Breast epithelium (tissue), 4 donors: ENCODE measurements at regions not wholly inside any gene's neighbourhood (a gene's known extent, or its start where the extent isn't known, plus 50 kb on each side); places are given as distances from the start of the nearest gene placed in this dataset.

Source experiments
- DNase-seq, 2 donors: peaks; one replicate each; pipeline ENCODE4 v3.0.0-alpha.2; 2019; ENCODE audit warnings: low spot score in 2 of 2
- H3K27ac ChIP-seq, 2 donors: fragments of 200-600 bp; sonication (generic) in 1 of 2; one replicate each; pipeline ENCODE4 v1.5.1; 2016 to 2019; ENCODE audit warnings: mild to moderate bottlenecking in 1 of 2
- H3K27me3 ChIP-seq, 2 donors: fragments of 200-600 bp; sonication (generic) in 1 of 2; one replicate each; pipeline versions ENCODE4 v1.5.1 to v1.6.0; 2017 to 2019; ENCODE audit warnings: control low read depth in 1 of 2, mild to moderate bottlenecking in 1 of 2
- H3K36me3 ChIP-seq: fragments of 200-600 bp; one replicate; pipeline ENCODE4 v1.5.1; 2019
- H3K4me1 ChIP-seq, 2 donors: fragments of 200-600 bp; sonication (generic); one replicate each; pipeline ENCODE4 v1.5.1; 2016 to 2019; ENCODE audit warnings: control low read depth in 1 of 2
- H3K4me3 ChIP-seq, 3 donors: fragments of 200-600 bp; sonication (generic); 1 replicate in 2 of 3; 2 replicates in 1 of 3; pipeline ENCODE4 v1.5.1; 2016 to 2019; ENCODE audit warnings: mild to moderate bottlenecking in 3 of 3, moderate library complexity in 2 of 3
- H3K9me3 ChIP-seq, 2 donors: fragments of 200-600 bp; sonication (generic) in 1 of 2; one replicate each; pipeline ENCODE4 v1.5.1; 2016 to 2019; ENCODE audit warnings: control low read depth in 1 of 2
- CTCF ChIP-seq, 3 donors: fragments of 450-650 bp; IDR thresholded peaks; one replicate each; pipeline ENCODE4 v1.5.1; 2016 to 2017; ENCODE audit warnings: antibody characterized with exemption in 3 of 3, mild to moderate bottlenecking in 3 of 3, moderate library complexity in 3 of 3
- POLR2A ChIP-seq: fragments of 450-650 bp; IDR thresholded peaks from one replicate; pipeline ENCODE4 v1.6.1; 2016; ENCODE audit warnings: antibody characterized with exemption, mild to moderate bottlenecking, moderate library complexity
- POLR2AphosphoS5 ChIP-seq, 3 donors: sonication (generic); formaldehyde crosslinking; IDR thresholded peaks; one replicate each; pipeline ENCODE4 v1.6.1; 2017; ENCODE audit warnings: antibody characterized with exemption in 3 of 3
- intact Hi-C: fragments of 100-400 bp; cut with DNase I; formaldehyde crosslinking; loops from one replicate; pipeline ENCODE4 v1.15.1; 2023; ENCODE audit warnings: low total_unique reads

- TF ChIP-seq POLR2A (no peak), CTCF (IDR thresholded peaks at IDR 0.05) (no peak), POLR2AphosphoS5 (IDR thresholded peaks at IDR 0.05) (no peak)
- H3K27ac ChIP-seq: no peak overlapping the region
- H3K36me3 ChIP-seq: no peaks in the 10 kb centered on the region
- H3K9me3 ChIP-seq: no peaks in the 10 kb centered on the region
- no peaks in the 10 kb centered on the region for H3K4me1 ChIP-seq
- no peak for DNase-seq
- H3K27me3 ChIP-seq: no peaks in the 10 kb centered on the region
- no peak overlapping the region for H3K4me3 ChIP-seq
- intact Hi-C loops: no loop called here
Observed at GRCh38 chr10:6864142-6864541, 284.1 kb upstream of the PRKCQ start.

GRCh38 chr10:6863381-6863780 lies 283.3 kb upstream of the PRKCQ start:
- intact Hi-C loops: no loop called here
- Histone ChIP-seq H3K27me3 (no peaks in the 10 kb centered on the region), H3K4me1 (no peaks in the 10 kb centered on the region), H3K36me3 (no peaks in the 10 kb centered on the region), H3K4me3 (no peak overlapping the region), H3K27ac (no peak overlapping the region), H3K9me3 (no peaks in the 10 kb centered on the region)
- DNase-seq: no peak
- TF ChIP-seq POLR2A (no peak), POLR2AphosphoS5 (IDR thresholded peaks at IDR 0.05) (no peak), CTCF (IDR thresholded peaks at IDR 0.05) (no peak)

- Histone ChIP-seq H3K4me1 (no peaks in the 10 kb centered on the region), H3K27me3 (no peaks in the 10 kb centered on the region), H3K27ac (no peak overlapping the region), H3K36me3 (peaks cover 4% of the 10 kb centered on the region), H3K4me3 (no peak overlapping the region), H3K9me3 (no peaks in the 10 kb centered on the region)
- intact Hi-C loops: no loop called here
- TF ChIP-seq POLR2AphosphoS5 (IDR thresholded peaks at IDR 0.05): no peak
- no peak for DNase-seq
Observed at GRCh38 chr10:6850452-6850851, 270.4 kb upstream of the PRKCQ start.

GRCh38 chr10:6847561-6847960 lies 267.5 kb upstream of the PRKCQ start:
- H3K27ac ChIP-seq: no peak overlapping the region
- H3K9me3 ChIP-seq: no peaks in the 10 kb centered on the region
- H3K36me3 ChIP-seq: peaks cover 4% of the 10 kb centered on the region
- no peaks in the 10 kb centered on the region for H3K27me3 ChIP-seq
- no peak for DNase-seq
- intact Hi-C loops: no loop called here
- TF ChIP-seq POLR2AphosphoS5 (IDR thresholded peaks at IDR 0.05) (no peak), POLR2A (no peak), CTCF (IDR thresholded peaks at IDR 0.05) (no peak)
- H3K4me3 ChIP-seq: no peak overlapping the region
- no peaks in the 10 kb centered on the region for H3K4me1 ChIP-seq

GRCh38 chr10:6843894-6844650 lies 264.0 kb upstream of the PRKCQ start:
- TF ChIP-seq POLR2A: no peak
- H3K9me3 ChIP-seq: no peaks in the 10 kb centered on the region
- intact Hi-C loops: no loop called here
- H3K36me3 ChIP-seq: no peaks in the 10 kb centered on the region
- H3K27me3 ChIP-seq: no peaks in the 10 kb centered on the region
- DNase-seq: no peak
- no peaks in the 10 kb centered on the region for H3K4me1 ChIP-seq
- no peak overlapping the region for H3K4me3 ChIP-seq
- H3K27ac ChIP-seq: no peak overlapping the region

GRCh38 chr10:6843481-6843881 lies 263.4 kb upstream of the PRKCQ start:
- no peak for DNase-seq
- intact Hi-C loops: no loop called here
- H3K27me3 ChIP-seq: no peaks in the 10 kb centered on the region
- H3K9me3 ChIP-seq: no peaks in the 10 kb centered on the region
- no peaks in the 10 kb centered on the region for H3K36me3 ChIP-seq
- no peaks in the 10 kb centered on the region for H3K4me1 ChIP-seq
- H3K27ac ChIP-seq: no peak overlapping the region
- H3K4me3 ChIP-seq: no peak overlapping the region
- TF ChIP-seq CTCF (IDR thresholded peaks at IDR 0.05): no peak
- TF ChIP-seq POLR2AphosphoS5 (IDR thresholded peaks at IDR 0.05): no peak
- no peak for TF ChIP-seq POLR2A
